GM23338 (cell line): ENCODE measurements at regions not wholly inside any gene's neighbourhood (a gene's known extent, or its start where the extent isn't known, plus 50 kb on each side); places are given as distances from the start of the nearest gene placed in this dataset.

Source experiments
- ATAC-seq: fragments of 200-7000 bp; cut with Tn5 transposase; 3 replicates; pipeline ENCODE4 v1.9.1; 2020
- DNase-seq: peaks from one replicate; pipeline ENCODE4 v3.0.0-alpha.2; 2015; ENCODE audit warnings: low spot score
- H2AFZ ChIP-seq: fragments of 200-600 bp; sonication (generic); 2 replicates; pipeline ENCODE4 v1.8.0; 2016; ENCODE audit warnings: antibody characterized with exemption, mild to moderate bottlenecking, moderate library complexity
- H3F3A ChIP-seq: fragments of 200-600 bp; sonication (generic); replicated peaks from 2 replicates; pipeline ENCODE4 v1.8.0; 2017; ENCODE audit warnings: antibody characterized with exemption, mixed run types, low read depth
- H3K27ac ChIP-seq: fragments of 200-600 bp; sonication (generic); 2 replicates; pipeline ENCODE4 v1.6.1; 2016; ENCODE audit warnings: low read depth
- H3K27me3 ChIP-seq: fragments of 200-600 bp; sonication (generic); 2 replicates; pipeline ENCODE4 v1.8.0; 2016; ENCODE audit warnings: mild to moderate bottlenecking, mixed run types, moderate library complexity; ENCODE audit not compliant: insufficient read depth
- H3K36me3 ChIP-seq: fragments of 200-600 bp; sonication (generic); 2 replicates; pipeline ENCODE4 v1.8.0; 2016; ENCODE audit warnings: mild to moderate bottlenecking; ENCODE audit not compliant: insufficient read depth
- H3K4me1 ChIP-seq: fragments of 200-600 bp; sonication (generic); 2 replicates; pipeline ENCODE4 v1.8.0; 2016; ENCODE audit warnings: mild to moderate bottlenecking, moderate library complexity; ENCODE audit not compliant: insufficient read depth
- H3K4me2 ChIP-seq: fragments of 200-600 bp; sonication (generic); 2 replicates; pipeline ENCODE4 v1.7.1; 2017; ENCODE audit warnings: mixed run types
- H3K4me3 ChIP-seq: fragments of 200-600 bp; sonication (generic); 2 replicates; pipeline ENCODE4 v1.6.1; 2016; ENCODE audit warnings: mixed run types
- H3K79me2 ChIP-seq: fragments of 200-600 bp; sonication (generic); replicated peaks from 2 replicates; pipeline ENCODE4 v1.8.0; 2017; ENCODE audit warnings: mild to moderate bottlenecking; ENCODE audit not compliant: insufficient read depth
- H3K9me2 ChIP-seq: fragments of 200-600 bp; sonication (generic); 2 replicates; pipeline ENCODE4 v1.8.0; 2017; ENCODE audit not compliant: insufficient read depth
- H4K20me1 ChIP-seq: fragments of 200-600 bp; sonication (generic); replicated peaks from 2 replicates; pipeline ENCODE4 v1.8.0; 2017; ENCODE audit warnings: mild to moderate bottlenecking; ENCODE audit not compliant: insufficient read depth
- H3K27ac Mint-ChIP-seq: 2 replicates; pipeline ENCODE4 v1.8.0; 2020; ENCODE audit warnings: inconsistent platforms, mild to moderate bottlenecking, moderate library complexity, mixed read lengths
- H3K27me3 Mint-ChIP-seq: 3 replicates; pipeline ENCODE4 v1.8.0; 2022; ENCODE audit warnings: low read depth, mild to moderate bottlenecking, moderate library complexity, mixed read lengths, inconsistent platforms; ENCODE audit not compliant: insufficient read depth, poor library complexity
- H3K36me3 Mint-ChIP-seq: 3 replicates; pipeline ENCODE4 v1.8.0; 2021; ENCODE audit warnings: low read depth, mild to moderate bottlenecking, inconsistent platforms, moderate library complexity, mixed read lengths
- H3K4me1 Mint-ChIP-seq: 3 replicates; pipeline ENCODE4 v1.8.0; 2020; ENCODE audit warnings: mild to moderate bottlenecking, inconsistent platforms, mixed read lengths
- H3K4me3 Mint-ChIP-seq: 3 replicates; pipeline ENCODE4 v1.8.0; 2021; ENCODE audit warnings: moderate library complexity, mild to moderate bottlenecking, inconsistent platforms, mixed read lengths
- H3K9me3 Mint-ChIP-seq: 3 replicates; pipeline ENCODE4 v1.8.0; 2020; ENCODE audit warnings: moderate library complexity, mild to moderate bottlenecking, inconsistent platforms, mixed read lengths
- CREB1 ChIP-seq: fragments of 250-450 bp; sonication (Bioruptor Pico); IDR thresholded peaks from 2 replicates; pipeline ENCODE4 v1.5.0; 2020; ENCODE audit warnings: low read depth, mild to moderate bottlenecking, moderate library complexity
- CTCF ChIP-seq, 2 experiments: fragments of 200-600 bp in 1 of 2; sonication (generic) in 1 of 2; conservative IDR thresholded peaks; 2 replicates each; pipeline versions ENCODE4 v1.5.1 to v1.6.1; 2016 to 2017; ENCODE audit warnings: antibody characterized with exemption in 2 of 2, low read depth in 2 of 2, mild to moderate bottlenecking in 2 of 2, moderate library complexity in 1 of 2
- ETS1 ChIP-seq: IDR thresholded peaks from 2 replicates; pipeline ENCODE4 v1.6.1; 2016; ENCODE audit warnings: antibody characterized with exemption
- EZH2 ChIP-seq: fragments of 200-600 bp; sonication (generic); IDR thresholded peaks from one replicate; pipeline ENCODE4 v1.8.0; 2017; ENCODE audit warnings: antibody characterized with exemption, mild to moderate bottlenecking, low read depth; ENCODE audit not compliant: unreplicated experiment
- EZH2phosphoT487 ChIP-seq: fragments of 200-600 bp; sonication (generic); IDR thresholded peaks from one replicate; pipeline ENCODE4 v1.8.1; 2018; ENCODE audit warnings: antibody characterized with exemption; ENCODE audit not compliant: unreplicated experiment
- JUNB ChIP-seq: IDR thresholded peaks from one replicate; pipeline ENCODE4 v1.6.1; 2016; ENCODE audit warnings: antibody characterized with exemption; ENCODE audit not compliant: unreplicated experiment
- NANOG ChIP-seq: IDR thresholded peaks from 2 replicates; pipeline ENCODE4 v1.6.1; 2016; ENCODE audit warnings: antibody characterized with exemption, borderline replicate concordance
- POLR2AphosphoS5 ChIP-seq: IDR thresholded peaks from 2 replicates; pipeline ENCODE4 v1.6.1; 2016; ENCODE audit warnings: antibody characterized with exemption, low read depth
- REST ChIP-seq: IDR thresholded peaks from one replicate; pipeline ENCODE4 v1.6.1; 2018; ENCODE audit warnings: antibody characterized with exemption; ENCODE audit not compliant: unreplicated experiment
- STAT1 ChIP-seq: IDR thresholded peaks from one replicate; pipeline ENCODE4 v1.6.1; 2016; ENCODE audit warnings: antibody characterized with exemption; ENCODE audit not compliant: unreplicated experiment
- ZNF114 ChIP-seq: fragments of 250-450 bp; sonication (Bioruptor Pico); IDR thresholded peaks from 2 replicates; pipeline ENCODE4 v1.5.0; 2020; ENCODE audit warnings: mild to moderate bottlenecking, moderate library complexity
- ZNF331 ChIP-seq: fragments of 250-450 bp; sonication (Bioruptor Pico); IDR thresholded peaks from 2 replicates; pipeline ENCODE4 v1.5.0; 2020; ENCODE audit warnings: low read depth, mild to moderate bottlenecking, moderate library complexity
- ZNF462 ChIP-seq: fragments of 250-450 bp; sonication (Bioruptor Pico); IDR thresholded peaks from 2 replicates; pipeline ENCODE4 v1.5.0; 2020; ENCODE audit warnings: mild to moderate bottlenecking, moderate library complexity

GRCh38 chr4:117331817-117332216, 246.4 kb upstream of the TRAM1L1 start:
- no peaks in the 10 kb centered on the region for H4K20me1 ChIP-seq
- DNase-seq: no peak
- no peak overlapping the region for H3K4me2 ChIP-seq
- H3K36me3 ChIP-seq: no peaks in the 10 kb centered on the region
- no peaks in the 10 kb centered on the region for H3K79me2 ChIP-seq
- no peak overlapping the region for H3K4me3 Mint-ChIP-seq
- no peak overlapping the region for H3K4me3 ChIP-seq
- TF ChIP-seq STAT1 (no peak), EZH2phosphoT487 (no peak), CREB1 (CRISPR knock-in tag) (no peak), POLR2AphosphoS5 (no peak), CTCF (conservative IDR thresholded peaks at IDR 0.05; ENCODE audit: low read depth in 2 of 2) (no peak), ETS1 (no peak), ZNF331 (CRISPR knock-in tag) (no peak), NANOG (no peak), ZNF462 (no peak), ZNF114 (CRISPR knock-in tag) (no peak), REST (no peak), EZH2 (no peak), JUNB (no peak)
- ATAC-seq: no peak
- no peaks in the 10 kb centered on the region for H3K9me2 ChIP-seq
- H3K27me3 ChIP-seq: no peaks in the 10 kb centered on the region
- H2AFZ ChIP-seq: no peak overlapping the region
- no peaks in the 10 kb centered on the region for H3K27me3 Mint-ChIP-seq
- no peak overlapping the region for H3K27ac Mint-ChIP-seq
- no peaks in the 10 kb centered on the region for H3K4me1 ChIP-seq
- no peaks in the 10 kb centered on the region for H3K9me3 Mint-ChIP-seq
- no peaks in the 10 kb centered on the region for H3K4me1 Mint-ChIP-seq
- H3F3A ChIP-seq: no peaks in the 10 kb centered on the region
- H3K27ac ChIP-seq: no peak overlapping the region
- H3K36me3 Mint-ChIP-seq: no peaks in the 10 kb centered on the region
